ENCODE measurements at regions not wholly inside any gene's neighbourhood (a gene's known extent, or its start where the extent isn't known, plus 50 kb on each side); places are given as distances from the start of the nearest gene placed in this dataset.

GRCh38 chr9:13817754-13818278, 496.1 kb downstream of the NFIB start:
- no peaks in the 10 kb centered on the region for H3K27me3 ChIP-seq (ENCODE audit: control insufficient read depth, extremely low read depth, insufficient read depth, low read length)
- H3K4me2 ChIP-seq (ENCODE audit: control insufficient read depth, extremely low read depth, insufficient read depth, low read depth, low read length): no peak overlapping the region
- TF ChIP-seq EZH2 (IDR thresholded peaks at IDR 0.05; ENCODE audit: low read length): no peak
- no peak for TF ChIP-seq CTCF (optimal IDR thresholded peaks at IDR 0.05 in 1 of 3, IDR thresholded peaks at IDR 0.05 in 1 of 3, conservative IDR thresholded peaks at IDR 0.05 in 1 of 3; ENCODE audit: extremely low read depth in 1 of 3, insufficient read depth in 2 of 3, low read length in 3 of 3)
- H3K9me1 ChIP-seq (ENCODE audit: control insufficient read depth, extremely low read depth, insufficient read depth, low read length): no peaks in the 10 kb centered on the region
- H3K27ac ChIP-seq (ENCODE audit: control insufficient read depth, insufficient read depth, low read length): no peak overlapping the region
- DNase-seq (ENCODE audit: low read depth, low spot score): no peak
- dilution Hi-C loops (cut with MboI; ENCODE audit: extremely low pct_ligation_motif_present, low sequenced_read_pairs): no loop called here
- no peaks in the 10 kb centered on the region for H4K20me1 ChIP-seq (ENCODE audit: control insufficient read depth, extremely low read depth, insufficient read depth, low read length)
- peaks cover 11% of the 10 kb centered on the region for H3K4me1 ChIP-seq (ENCODE audit: control insufficient read depth, extremely low read depth, insufficient read depth, low read length)
- no peak for FAIRE-seq
- H3K36me3 ChIP-seq (ENCODE audit: control insufficient read depth in 2 of 2, extremely low read depth in 1 of 2, insufficient read depth in 2 of 2, low read length in 2 of 2): no peaks in the 10 kb centered on the region
- H3K9me3 ChIP-seq (ENCODE audit: control insufficient read depth, low read depth, low read length): no peaks in the 10 kb centered on the region
- no peak overlapping the region for H3K9ac ChIP-seq (ENCODE audit: control insufficient read depth, extremely low read depth, insufficient read depth, low read length)
- no peak overlapping the region for H2AFZ ChIP-seq (ENCODE audit: control insufficient read depth, low read length)
- H3K4me3 ChIP-seq (ENCODE audit: control insufficient read depth in 2 of 3, extremely low read depth in 1 of 3, insufficient read depth in 2 of 3, low read depth in 1 of 3, low read length in 3 of 3): no peak overlapping the region
- H3K79me2 ChIP-seq (ENCODE audit: control insufficient read depth, insufficient read depth, low read length): no peaks in the 10 kb centered on the region

GRCh38 chr9:13816837-13817236, 497.1 kb downstream of the NFIB start:
- Histone ChIP-seq H2AFZ (ENCODE audit: control insufficient read depth, low read length) (peak overlapping the region; percentile 19), H3K4me1 (ENCODE audit: control insufficient read depth, extremely low read depth, insufficient read depth, low read length) (peaks cover 11% of the 10 kb centered on the region), H3K79me2 (ENCODE audit: control insufficient read depth, insufficient read depth, low read length) (no peaks in the 10 kb centered on the region), H3K9me3 (ENCODE audit: control insufficient read depth, low read depth, low read length) (no peaks in the 10 kb centered on the region), H3K9ac (ENCODE audit: control insufficient read depth, extremely low read depth, insufficient read depth, low read length) (no peak overlapping the region), H3K27ac (ENCODE audit: control insufficient read depth, insufficient read depth, low read length) (no peak overlapping the region), H3K4me2 (ENCODE audit: control insufficient read depth, extremely low read depth, insufficient read depth, low read depth, low read length) (peak overlapping the region; percentile 42), H3K9me1 (ENCODE audit: control insufficient read depth, extremely low read depth, insufficient read depth, low read length) (no peaks in the 10 kb centered on the region), H3K36me3 (ENCODE audit: control insufficient read depth in 2 of 2, extremely low read depth in 1 of 2, insufficient read depth in 2 of 2, low read length in 2 of 2) (no peaks in the 10 kb centered on the region), H3K4me3 (ENCODE audit: control insufficient read depth in 2 of 3, extremely low read depth in 1 of 3, insufficient read depth in 2 of 3, low read depth in 1 of 3, low read length in 3 of 3) (no peak overlapping the region), H4K20me1 (ENCODE audit: control insufficient read depth, extremely low read depth, insufficient read depth, low read length) (no peaks in the 10 kb centered on the region), H3K27me3 (ENCODE audit: control insufficient read depth, extremely low read depth, insufficient read depth, low read length) (no peaks in the 10 kb centered on the region)
- FAIRE-seq (peak; percentile 74), DNase-seq (ENCODE audit: low read depth, low spot score) (peak; percentile 15)
- no peak for TF ChIP-seq EZH2 (IDR thresholded peaks at IDR 0.05; ENCODE audit: low read length)
- TF ChIP-seq CTCF (optimal IDR thresholded peaks at IDR 0.05 in 1 of 3, IDR thresholded peaks at IDR 0.05 in 1 of 3, conservative IDR thresholded peaks at IDR 0.05 in 1 of 3; ENCODE audit: extremely low read depth in 1 of 3, insufficient read depth in 2 of 3, low read length in 3 of 3): no peak
- dilution Hi-C loops (cut with MboI; ENCODE audit: extremely low pct_ligation_motif_present, low sequenced_read_pairs): no loop called here

All from keratinocyte (primary cell).